ENCODE measurements at regions not wholly inside any gene's neighbourhood (a gene's known extent, or its start where the extent isn't known, plus 50 kb on each side); places are given as distances from the start of the nearest gene placed in this dataset.

GRCh38 chr20:24064915-24065314 lies 76.3 kb upstream of the GGTLC1 start:
- no peak overlapping the region for H3K27ac Mint-ChIP-seq
- TF ChIP-seq CTCF (IDR thresholded peaks at IDR 0.05), result no peak
- H3K36me3 Mint-ChIP-seq (ENCODE audit: low read depth), result no peaks in the 10 kb centered on the region
- H3K27me3 Mint-ChIP-seq (ENCODE audit: low read depth, poor library complexity), result peaks cover 25% of the 10 kb centered on the region
- H3K4me1 Mint-ChIP-seq, result no peaks in the 10 kb centered on the region
- DNase-seq, result no peak
- H3K9me3 Mint-ChIP-seq, result peaks cover 11% of the 10 kb centered on the region
- no peak overlapping the region for H3K4me3 Mint-ChIP-seq

GRCh38 chr20:24064092-24064491 lies 75.5 kb upstream of the GGTLC1 start:
- Mint-ChIP-seq H3K27me3 (ENCODE audit: low read depth, poor library complexity) (peaks cover 25% of the 10 kb centered on the region), H3K27ac (no peak overlapping the region), H3K9me3 (peaks cover 5% of the 10 kb centered on the region), H3K4me3 (no peak overlapping the region), H3K36me3 (ENCODE audit: low read depth) (no peaks in the 10 kb centered on the region), H3K4me1 (no peaks in the 10 kb centered on the region)
- TF ChIP-seq CTCF (IDR thresholded peaks at IDR 0.05), result no peak
- DNase-seq, result no peak

GRCh38 chr20:24063100-24063499 lies 74.5 kb upstream of the GGTLC1 start:
- no peaks in the 10 kb centered on the region for H3K9me3 Mint-ChIP-seq
- H3K27ac Mint-ChIP-seq, result no peak overlapping the region
- no peaks in the 10 kb centered on the region for H3K4me1 Mint-ChIP-seq
- no peak for DNase-seq
- no peaks in the 10 kb centered on the region for H3K36me3 Mint-ChIP-seq (ENCODE audit: low read depth)
- H3K27me3 Mint-ChIP-seq (ENCODE audit: low read depth, poor library complexity), result peaks cover 25% of the 10 kb centered on the region
- no peak for TF ChIP-seq CTCF (IDR thresholded peaks at IDR 0.05)
- no peak overlapping the region for H3K4me3 Mint-ChIP-seq

GRCh38 chr20:24060851-24061590 lies 72.4 kb upstream of the GGTLC1 start:
- no peaks in the 10 kb centered on the region for H3K4me1 Mint-ChIP-seq
- no peaks in the 10 kb centered on the region for H3K36me3 Mint-ChIP-seq (ENCODE audit: low read depth)
- DNase-seq, result no peak
- no peak overlapping the region for H3K4me3 Mint-ChIP-seq
- peaks cover 18% of the 10 kb centered on the region for H3K27me3 Mint-ChIP-seq (ENCODE audit: low read depth, poor library complexity)
- no peak overlapping the region for H3K27ac Mint-ChIP-seq
- no peak for TF ChIP-seq CTCF (IDR thresholded peaks at IDR 0.05)
- no peaks in the 10 kb centered on the region for H3K9me3 Mint-ChIP-seq

GRCh38 chr20:24059174-24059573 lies 70.6 kb upstream of the GGTLC1 start:
- Mint-ChIP-seq H3K27me3 (ENCODE audit: low read depth, poor library complexity) (peaks cover 5% of the 10 kb centered on the region), H3K36me3 (ENCODE audit: low read depth) (no peaks in the 10 kb centered on the region), H3K4me3 (no peak overlapping the region), H3K9me3 (no peaks in the 10 kb centered on the region), H3K27ac (no peak overlapping the region), H3K4me1 (no peaks in the 10 kb centered on the region)
- no peak for DNase-seq
- TF ChIP-seq CTCF (IDR thresholded peaks at IDR 0.05), result no peak

- no peaks in the 10 kb centered on the region for H3K27me3 Mint-ChIP-seq (ENCODE audit: low read depth, poor library complexity)
- H3K9me3 Mint-ChIP-seq, result no peaks in the 10 kb centered on the region
- H3K27ac Mint-ChIP-seq, result no peak overlapping the region
- no peak for DNase-seq
- no peak for TF ChIP-seq CTCF (IDR thresholded peaks at IDR 0.05)
- H3K36me3 Mint-ChIP-seq (ENCODE audit: low read depth), result no peaks in the 10 kb centered on the region
- peaks cover 9% of the 10 kb centered on the region for H3K4me1 Mint-ChIP-seq
- H3K4me3 Mint-ChIP-seq, result no peak overlapping the region
These were observed 67.9 kb upstream of the GGTLC1 start for GRCh38 chr20:24056491-24056890.

Data from nephron progenitor cell (in vitro differentiated cells).